Anterior cingulate cortex (tissue), 58 donors: ENCODE measurements at regions not wholly inside any gene's neighbourhood (a gene's known extent, or its start where the extent isn't known, plus 50 kb on each side); places are given as distances from the start of the nearest gene placed in this dataset.
"Not testable (repeated sequence)": the region's sequence is repeated elsewhere in the genome, so short reads cannot be mapped to it uniquely, and the experiment has no call there.

Source experiments
- DNase-seq, 58 donors: peaks; one replicate each; lab custom pipeline; 2025; lab: John Stamatoyannopoulos, UW

- no peak for DNase-seq
Observed at GRCh38 chr21:32929633-32930038, 96.1 kb upstream of the OLIG2 start.

GRCh38 chr21:32930673-32931072 is 95.1 kb upstream of the OLIG2 start:
- DNase-seq = no peak

GRCh38 chr21:32934068-32934467 is 91.7 kb upstream of the OLIG2 start:
- DNase-seq = not testable (repeated sequence)

GRCh38 chr21:32934829-32935228 is 90.9 kb upstream of the OLIG2 start:
- DNase-seq = no peak

GRCh38 chr21:32940079-32941014 is 85.4 kb upstream of the OLIG2 start:
- peak in 23 of 58 donors; percentile 2 to 51 (median 13) for DNase-seq

GRCh38 chr21:32941263-32941662 is 84.5 kb upstream of the OLIG2 start:
- no peak for DNase-seq

GRCh38 chr21:32946654-32947053 is 79.1 kb upstream of the OLIG2 start:
- DNase-seq = no peak

- no peak for DNase-seq
Observed at GRCh38 chr21:32947736-32948135, 78.0 kb upstream of the OLIG2 start.

GRCh38 chr21:32949701-32950100 is 76.0 kb upstream of the OLIG2 start:
- peak in 26 of 58 donors; percentile 1 to 87 (median 42) for DNase-seq

GRCh38 chr21:32951041-32951440 is 74.7 kb upstream of the OLIG2 start:
- DNase-seq = no peak

GRCh38 chr21:32954353-32954752 is 71.4 kb upstream of the OLIG2 start:
- no peak for DNase-seq

GRCh38 chr21:32955311-32956060 is 70.2 kb upstream of the OLIG2 start:
- DNase-seq = peak in 30 of 58 donors; percentile 4 to 41 (median 12)

- DNase-seq = peak in 8 of 58 donors; percentile 5 to 31 (median 14)
Observed at GRCh38 chr21:32956061-32956656, 69.6 kb upstream of the OLIG2 start.

- DNase-seq = no peak
Observed at GRCh38 chr21:32957545-32957944, 68.2 kb upstream of the OLIG2 start.

- DNase-seq = no peak
Observed at GRCh38 chr21:32958288-32959002, 67.3 kb upstream of the OLIG2 start.

- DNase-seq = no peak
Observed at GRCh38 chr21:32962268-32962667, 63.5 kb upstream of the OLIG2 start.

- DNase-seq = no peak
Observed at GRCh38 chr21:32965129-32965680, 60.5 kb upstream of the OLIG2 start.

- no peak for DNase-seq
Observed at GRCh38 chr21:32966120-32966519, 59.6 kb upstream of the OLIG2 start.

GRCh38 chr21:32968103-32968502 is 57.6 kb upstream of the OLIG2 start:
- DNase-seq = not testable (repeated sequence)

- no peak for DNase-seq
Observed at GRCh38 chr21:32974653-32975052, 51.1 kb upstream of the OLIG2 start.
